GM12873 (cell line): ENCODE measurements at regions not wholly inside any gene's neighbourhood (a gene's known extent, or its start where the extent isn't known, plus 50 kb on each side); places are given as distances from the start of the nearest gene placed in this dataset.

ENCODE experiments used
- TF ChIP-seq, protein P1 (sequence below): IDR thresholded peaks from 2 replicates; pipeline ENCODE4 v1.5.1; 2012; ENCODE audit warnings: low read depth, mild to moderate bottlenecking, moderate library complexity, low read length, control low read depth; ENCODE audit not compliant: insufficient read depth; ENCODE audit errors: missing control alignments

DNA sequence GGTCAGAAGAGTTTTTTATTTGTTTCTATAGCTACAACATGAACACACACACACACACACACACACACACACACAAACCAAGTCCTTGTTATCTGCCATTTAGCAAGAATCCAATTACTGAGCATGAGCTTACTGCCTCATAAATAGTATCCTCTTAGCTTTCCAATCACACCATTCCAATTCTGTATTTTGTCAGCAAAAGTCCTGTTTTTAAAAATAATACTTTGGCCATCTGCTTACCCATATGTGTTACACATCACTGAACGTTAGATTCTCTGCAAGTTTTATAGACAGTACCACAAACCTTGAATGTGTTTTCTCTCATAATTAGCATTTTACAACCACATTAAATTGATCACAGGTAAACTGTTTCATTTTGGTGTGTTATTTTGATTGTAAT lies 1905.4 kb upstream of the FLRT2 start:
- TF ChIP-seq, protein P1, sequence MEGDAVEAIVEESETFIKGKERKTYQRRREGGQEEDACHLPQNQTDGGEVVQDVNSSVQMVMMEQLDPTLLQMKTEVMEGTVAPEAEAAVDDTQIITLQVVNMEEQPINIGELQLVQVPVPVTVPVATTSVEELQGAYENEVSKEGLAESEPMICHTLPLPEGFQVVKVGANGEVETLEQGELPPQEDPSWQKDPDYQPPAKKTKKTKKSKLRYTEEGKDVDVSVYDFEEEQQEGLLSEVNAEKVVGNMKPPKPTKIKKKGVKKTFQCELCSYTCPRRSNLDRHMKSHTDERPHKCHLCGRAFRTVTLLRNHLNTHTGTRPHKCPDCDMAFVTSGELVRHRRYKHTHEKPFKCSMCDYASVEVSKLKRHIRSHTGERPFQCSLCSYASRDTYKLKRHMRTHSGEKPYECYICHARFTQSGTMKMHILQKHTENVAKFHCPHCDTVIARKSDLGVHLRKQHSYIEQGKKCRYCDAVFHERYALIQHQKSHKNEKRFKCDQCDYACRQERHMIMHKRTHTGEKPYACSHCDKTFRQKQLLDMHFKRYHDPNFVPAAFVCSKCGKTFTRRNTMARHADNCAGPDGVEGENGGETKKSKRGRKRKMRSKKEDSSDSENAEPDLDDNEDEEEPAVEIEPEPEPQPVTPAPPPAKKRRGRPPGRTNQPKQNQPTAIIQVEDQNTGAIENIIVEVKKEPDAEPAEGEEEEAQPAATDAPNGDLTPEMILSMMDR: no peak

DNA sequence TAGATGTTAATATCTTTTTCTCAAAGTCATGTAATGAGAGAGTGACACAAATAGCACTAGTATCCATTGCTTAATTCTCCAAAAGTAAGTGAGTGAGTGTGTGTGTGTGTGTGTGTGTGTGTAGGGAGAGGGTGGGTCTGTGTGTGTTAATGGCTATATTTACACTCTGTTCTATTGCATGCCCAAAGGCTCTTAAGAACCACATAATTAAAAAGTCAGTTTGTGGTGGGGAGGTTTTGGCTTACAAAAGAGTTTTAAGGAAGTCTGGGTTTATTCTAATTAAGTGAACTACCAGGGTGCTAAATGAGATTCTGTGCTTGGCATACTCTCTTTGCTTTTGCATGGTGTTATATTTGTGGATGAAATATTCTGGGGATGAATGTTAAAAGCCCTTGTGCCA lies 1897.6 kb upstream of the FLRT2 start:
- TF ChIP-seq, protein P1: no peak

DNA sequence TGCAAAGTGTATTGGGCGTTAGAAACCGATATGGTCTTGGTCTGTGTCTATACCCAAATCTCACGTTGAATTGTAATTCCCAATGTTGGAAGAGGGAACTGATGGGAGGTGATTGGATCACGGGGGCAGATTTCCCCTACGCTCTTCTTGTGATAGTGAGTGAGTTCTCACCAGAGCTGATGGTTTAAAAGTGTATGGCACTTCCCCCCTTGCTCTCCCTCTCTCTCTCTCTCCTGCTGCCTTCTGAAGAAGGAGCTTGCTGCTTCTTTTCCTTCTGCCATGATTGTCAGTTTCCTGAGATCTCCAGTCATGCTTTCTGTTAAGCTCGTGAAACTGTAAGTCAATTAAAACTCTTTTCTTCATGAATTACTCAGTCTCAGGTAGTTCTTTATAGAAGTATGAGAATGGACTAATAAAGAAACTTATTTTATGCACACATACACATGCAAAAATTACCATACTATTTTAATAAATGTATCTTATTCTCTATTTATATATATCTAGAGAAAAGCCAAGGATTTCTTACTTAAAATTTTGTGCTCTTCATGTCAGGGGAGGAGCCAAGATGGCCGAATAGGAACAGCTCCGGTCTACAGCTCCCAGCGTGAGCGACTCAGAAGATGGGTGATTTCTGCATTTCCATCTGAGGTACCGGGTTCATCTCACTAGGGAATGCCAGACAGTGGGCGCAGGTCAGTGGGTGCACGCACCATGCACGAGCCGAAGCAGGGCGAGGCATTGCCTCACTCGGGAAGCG lies 1891.0 kb upstream of the FLRT2 start:
- TF ChIP-seq, protein P1: no peak

GRCh38 chr14:83646228-83646627 lies 1883.7 kb upstream of the FLRT2 start:
- TF ChIP-seq, protein P1: no peak

DNA sequence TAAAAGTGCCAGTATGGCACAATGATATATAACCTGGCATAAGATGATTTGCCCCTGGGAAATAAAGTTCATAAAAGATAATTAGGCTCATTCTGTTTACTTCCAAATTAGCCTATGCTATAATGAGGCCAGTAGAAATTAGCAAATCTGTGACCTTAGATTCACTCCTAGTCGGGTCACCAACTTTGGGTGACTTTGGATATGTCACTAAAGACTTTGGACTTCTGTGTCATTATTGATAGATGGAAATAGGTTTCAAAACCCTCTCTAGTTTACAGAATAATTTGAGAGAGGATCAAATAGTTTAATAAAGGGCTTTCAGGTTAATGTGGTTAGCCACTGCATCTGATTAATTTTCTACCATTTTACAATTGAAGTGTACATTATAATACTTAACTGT lies 1869.3 kb upstream of the FLRT2 start:
- TF ChIP-seq, protein P1: no peak

DNA sequence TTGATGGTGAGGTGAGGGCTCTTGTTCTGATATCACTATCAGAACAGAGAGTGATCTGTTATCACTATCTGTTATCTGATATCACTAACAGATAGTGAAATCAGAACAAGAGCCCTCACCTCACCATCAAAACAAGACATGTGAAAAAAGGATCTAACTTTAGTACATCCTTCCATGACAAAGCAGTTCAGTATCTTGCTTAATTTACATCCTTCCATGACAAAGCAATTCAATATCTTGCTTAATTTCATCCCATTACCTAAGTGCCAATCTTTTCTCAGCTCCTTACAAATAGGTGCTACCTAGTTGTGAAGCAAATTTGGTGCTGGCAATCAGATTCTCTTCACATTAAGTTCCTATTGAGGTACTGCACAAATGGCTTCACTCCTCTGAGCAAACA lies 1865.6 kb upstream of the FLRT2 start:
- TF ChIP-seq, protein P1: no peak

- TF ChIP-seq, protein P1: no peak
Observed at GRCh38 chr14:83689265-83689664, 1840.7 kb upstream of the FLRT2 start.
